ENCODE measurements at regions not wholly inside any gene's neighbourhood (a gene's known extent, or its start where the extent isn't known, plus 50 kb on each side); places are given as distances from the start of the nearest gene placed in this dataset.

- intact Hi-C loops (cut with DNase I): no loop called here
- H3K27ac ChIP-seq: no peak overlapping the region
Observed at GRCh38 chr2:158034198-158034866, 67.3 kb upstream of the UPP2 start.

GRCh38 chr2:158031371-158031770 lies 70.3 kb upstream of the UPP2 start:
- intact Hi-C loops (cut with DNase I): no loop called here
- no peaks in the 10 kb centered on the region for H3K27me3 ChIP-seq
- no peak overlapping the region for H3K4me3 ChIP-seq

More at GRCh38 chr2:158034198-158034866, 67.3 kb upstream of the UPP2 start:
- peak; percentile 89 for ATAC-seq
- peak; percentile 52 for TF ChIP-seq CTCF (IDR thresholded peaks at IDR 0.05)
- no peaks in the 10 kb centered on the region for H3K4me1 ChIP-seq
- no peaks in the 10 kb centered on the region for H3K9me3 ChIP-seq
- no peak overlapping the region for H3K4me3 ChIP-seq
- no peaks in the 10 kb centered on the region for H3K27me3 ChIP-seq
- H3K36me3 ChIP-seq: no peaks in the 10 kb centered on the region
- no peak for DNase-seq

GRCh38 chr2:158025255-158025996 lies 76.2 kb upstream of the UPP2 start:
- no peaks in the 10 kb centered on the region for H3K27me3 ChIP-seq
- DNase-seq: no peak
- intact Hi-C loops (cut with DNase I): loop anchor here (5.0 kb wide), 1 partner anchor 727 kb away; no protein-coding TSS in a partner anchor
- no peak for TF ChIP-seq CTCF (IDR thresholded peaks at IDR 0.05)
- no peaks in the 10 kb centered on the region for H3K36me3 ChIP-seq
- no peak overlapping the region for H3K27ac ChIP-seq
- peak; percentile 32 for ATAC-seq
- no peaks in the 10 kb centered on the region for H3K4me1 ChIP-seq
- H3K9me3 ChIP-seq: no peaks in the 10 kb centered on the region
- H3K4me3 ChIP-seq: no peak overlapping the region

More at GRCh38 chr2:158031371-158031770, 70.3 kb upstream of the UPP2 start:
- no peak for TF ChIP-seq CTCF (IDR thresholded peaks at IDR 0.05)
- Histone ChIP-seq H3K4me1 (no peaks in the 10 kb centered on the region), H3K27ac (no peak overlapping the region), H3K9me3 (no peaks in the 10 kb centered on the region), H3K36me3 (no peaks in the 10 kb centered on the region)
- no peak for ATAC-seq
- no peak for DNase-seq

GRCh38 chr2:158024288-158024898 lies 77.3 kb upstream of the UPP2 start:
- Histone ChIP-seq H3K4me1 (no peaks in the 10 kb centered on the region), H3K9me3 (no peaks in the 10 kb centered on the region), H3K27ac (no peak overlapping the region), H3K27me3 (no peaks in the 10 kb centered on the region), H3K4me3 (no peak overlapping the region), H3K36me3 (no peaks in the 10 kb centered on the region)
- intact Hi-C loops (cut with DNase I): no loop called here
- ATAC-seq (peak; percentile 76), DNase-seq (no peak)
- peak; percentile 87 for TF ChIP-seq CTCF (IDR thresholded peaks at IDR 0.05)

GRCh38 chr2:158022888-158023287 lies 78.8 kb upstream of the UPP2 start:
- Histone ChIP-seq H3K27ac (no peak overlapping the region), H3K27me3 (no peaks in the 10 kb centered on the region), H3K4me3 (no peak overlapping the region), H3K4me1 (no peaks in the 10 kb centered on the region), H3K36me3 (no peaks in the 10 kb centered on the region), H3K9me3 (no peaks in the 10 kb centered on the region)
- intact Hi-C loops (cut with DNase I): no loop called here
- ATAC-seq: no peak
- no peak for TF ChIP-seq CTCF (IDR thresholded peaks at IDR 0.05)
- no peak for DNase-seq

Data from upper lobe of right lung (tissue), 1 donor.